ENCODE measurements at regions not wholly inside any gene's neighbourhood (a gene's known extent, or its start where the extent isn't known, plus 50 kb on each side); places are given as distances from the start of the nearest gene placed in this dataset.
"Not testable (repeated sequence)": the region's sequence is repeated elsewhere in the genome, so short reads cannot be mapped to it uniquely, and the experiment has no call there.

DNA sequence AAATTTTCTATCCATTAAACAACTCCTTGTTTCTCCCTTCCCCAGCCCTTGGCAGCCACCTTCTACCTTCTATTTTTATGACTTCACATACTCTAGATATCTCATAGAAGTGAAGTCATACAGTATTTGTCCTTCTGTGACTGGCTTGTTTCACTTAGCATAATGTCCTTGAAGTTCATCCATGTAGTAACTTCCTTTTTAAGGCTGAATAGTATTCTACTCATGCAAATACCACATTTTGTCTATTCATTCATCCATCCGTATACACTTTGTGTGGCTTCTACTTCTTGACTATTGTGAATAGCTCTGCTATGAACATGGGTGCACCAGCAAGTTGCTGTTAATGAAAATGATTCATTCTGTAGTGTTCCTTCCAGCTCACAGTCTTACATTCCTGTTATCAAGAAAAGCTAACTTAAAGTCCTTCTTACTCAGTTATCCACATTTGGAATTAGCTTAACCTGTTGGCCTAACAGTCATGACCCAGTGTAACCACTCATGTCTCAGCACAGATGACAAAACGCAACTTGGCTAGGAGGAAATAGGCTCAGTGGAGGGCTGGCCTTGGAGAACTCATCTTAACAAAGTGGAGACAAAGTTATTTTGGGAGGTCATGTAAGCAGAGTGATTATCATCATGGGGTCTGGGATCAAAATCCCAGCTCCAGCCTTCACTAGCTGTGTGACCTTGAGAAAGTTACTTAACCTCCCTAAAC, 129.7 kb upstream of the MAP3K1 start:
- no peak for DNase-seq

- no peak for DNase-seq
Observed at GRCh38 chr5:56684159-56684558, 131.2 kb upstream of the MAP3K1 start.

- DNase-seq, result no peak
Observed at GRCh38 chr5:56683733-56684132, 131.6 kb upstream of the MAP3K1 start.

DNA sequence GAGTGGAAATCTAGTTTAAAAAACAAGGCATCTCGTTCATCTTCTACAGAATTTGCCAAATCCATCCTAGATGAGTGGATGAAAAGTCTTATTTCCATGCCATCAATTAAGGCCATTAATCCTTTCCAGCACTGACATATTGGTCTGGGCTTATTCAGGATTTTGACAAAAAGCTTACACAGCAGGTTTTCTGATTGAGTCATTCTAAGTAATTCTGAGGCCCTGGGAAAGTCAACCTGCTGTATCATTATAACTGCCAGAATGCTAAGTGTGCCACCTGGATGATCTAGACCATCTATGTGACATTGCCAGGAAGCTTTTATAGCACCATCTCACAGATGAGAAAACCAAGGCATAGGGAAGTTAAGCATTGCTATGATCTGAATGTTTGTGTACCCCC, 132.1 kb upstream of the MAP3K1 start:
- DNase-seq, result no peak

DNA sequence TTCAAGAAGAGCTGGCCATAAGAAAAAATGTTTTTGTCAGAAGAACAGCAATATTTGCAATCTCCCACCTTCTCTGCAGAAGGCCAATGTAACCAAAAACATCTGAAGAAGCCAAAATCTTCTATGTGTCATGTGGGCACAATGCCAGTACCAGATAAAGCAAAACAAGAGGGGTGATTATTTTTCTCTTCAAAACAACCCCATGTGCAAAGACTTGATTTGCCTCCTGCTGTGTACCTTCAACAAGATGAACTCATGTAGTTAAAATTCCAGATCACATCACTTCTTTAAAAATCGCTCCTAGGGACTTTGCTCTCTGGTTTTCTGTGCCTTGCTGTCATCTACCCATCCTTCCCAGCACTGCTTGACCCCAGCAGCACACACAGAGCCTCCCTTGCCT, 134.0 kb upstream of the MAP3K1 start:
- no peak for DNase-seq

- DNase-seq, result no peak
Observed at GRCh38 chr5:56680731-56681130, 134.6 kb upstream of the MAP3K1 start.

DNA sequence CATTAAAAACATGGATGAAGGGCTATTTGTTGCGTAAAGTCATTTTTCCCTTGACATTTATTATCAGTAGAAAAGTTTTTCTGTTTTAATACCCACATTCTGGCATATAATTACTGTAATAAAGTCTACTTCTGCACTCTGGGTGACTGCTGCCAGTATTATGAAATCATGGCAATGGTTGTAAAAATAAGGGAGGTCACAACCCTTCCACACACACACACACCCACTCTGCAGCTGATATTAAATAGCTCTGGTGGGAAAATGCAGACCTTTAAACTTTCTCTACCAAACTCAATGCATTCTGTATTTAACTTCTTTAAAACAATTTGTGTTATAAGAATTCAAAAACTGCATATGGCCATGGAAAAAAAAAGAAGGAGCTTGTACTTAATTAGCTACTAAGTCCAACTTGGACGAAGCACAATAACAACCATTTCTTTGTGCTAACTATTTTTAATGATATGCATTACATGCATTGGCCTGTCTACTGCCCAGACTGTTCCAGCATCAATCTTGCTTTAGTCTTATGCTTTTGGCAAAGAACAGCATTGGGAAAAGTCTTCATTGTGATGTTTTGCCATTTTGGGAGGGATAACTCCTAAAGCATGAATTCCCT, 137.6 kb upstream of the MAP3K1 start:
- DNase-seq, result no peak

DNA sequence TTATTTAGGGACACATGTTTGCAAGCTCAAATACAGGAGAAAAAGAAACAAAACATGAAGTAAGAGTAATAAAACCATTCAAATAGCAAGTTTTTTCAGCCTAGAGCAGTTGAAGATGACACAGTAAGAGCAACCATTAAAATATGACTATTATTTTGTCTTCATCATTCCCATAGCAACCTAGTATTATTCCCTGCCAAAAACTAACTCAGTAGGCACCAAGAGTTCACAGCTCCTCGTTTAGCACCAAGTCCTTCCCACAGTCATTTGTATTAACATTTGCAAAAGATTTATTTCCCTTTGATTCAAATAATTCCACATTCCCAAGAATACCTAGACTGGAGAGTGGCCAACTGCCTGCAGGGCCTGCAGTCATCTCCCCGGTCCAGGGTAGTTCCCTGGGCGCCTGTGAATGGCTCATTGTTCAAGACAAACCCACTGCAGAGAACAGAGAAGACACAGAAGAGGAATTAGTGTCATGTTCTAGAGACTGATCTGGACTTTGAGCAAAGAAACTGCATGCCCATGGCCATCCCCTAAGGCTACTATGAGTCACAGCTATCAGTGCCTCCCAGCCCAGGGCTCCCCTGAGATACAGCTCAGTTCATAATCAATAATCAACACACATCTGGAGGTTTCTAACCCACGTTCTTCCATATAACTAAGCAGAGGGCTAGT, 139.1 kb upstream of the MAP3K1 start:
- no peak for DNase-seq

GRCh38 chr5:56674441-56674840, 140.9 kb upstream of the MAP3K1 start:
- DNase-seq, result no peak

GRCh38 chr5:56673171-56673570, 142.2 kb upstream of the MAP3K1 start:
- DNase-seq, result no peak

GRCh38 chr5:56671571-56671970, 143.8 kb upstream of the MAP3K1 start:
- no peak for DNase-seq

GRCh38 chr5:56670916-56671315, 144.4 kb upstream of the MAP3K1 start:
- no peak for DNase-seq

DNA sequence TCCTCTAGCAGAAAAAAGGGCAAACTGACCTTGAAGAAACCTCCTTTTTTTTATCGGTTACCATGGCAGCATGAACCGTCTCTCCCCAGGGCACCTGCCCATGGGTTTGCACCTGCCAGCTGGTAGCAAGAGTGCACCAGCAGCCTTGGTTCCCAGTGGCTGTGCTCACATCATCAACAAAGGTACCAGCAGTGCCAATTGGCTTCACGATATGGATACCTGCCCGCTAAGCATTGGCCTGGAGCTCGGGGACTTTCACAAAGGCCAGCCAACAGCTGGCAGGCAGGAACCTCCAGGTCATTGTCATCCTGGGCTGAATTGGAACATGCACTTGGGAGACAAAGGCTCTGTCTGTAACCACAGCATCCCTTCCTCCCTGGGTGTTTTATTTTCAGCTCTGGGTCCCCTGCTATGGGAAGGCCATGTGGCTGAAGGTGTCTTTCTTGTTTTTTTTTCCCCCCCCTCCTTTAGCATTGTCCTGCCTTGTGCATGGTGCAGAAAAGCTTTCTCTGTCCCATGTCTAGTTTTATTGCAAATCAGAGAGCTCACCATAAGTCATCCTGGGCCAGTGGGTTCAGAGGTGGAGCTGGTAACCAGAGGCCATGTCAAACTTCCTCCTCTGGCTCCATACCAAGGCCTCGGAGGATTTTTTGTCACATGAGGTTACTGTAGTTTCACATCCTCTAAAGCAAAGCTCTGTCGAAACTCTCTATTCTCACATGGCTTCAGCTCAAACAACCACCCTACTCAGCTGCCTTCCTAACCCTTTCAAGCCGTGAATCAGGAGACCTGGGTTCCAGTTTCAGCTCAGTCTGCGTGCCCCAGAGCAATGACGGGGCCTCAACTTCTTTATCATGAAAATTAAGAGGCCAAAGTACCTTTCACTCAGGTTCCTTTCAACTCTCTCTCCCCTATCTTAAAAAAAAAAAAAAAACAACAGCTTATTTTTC, 145.5 kb upstream of the MAP3K1 start:
- peak; percentile 49 for DNase-seq

DNA sequence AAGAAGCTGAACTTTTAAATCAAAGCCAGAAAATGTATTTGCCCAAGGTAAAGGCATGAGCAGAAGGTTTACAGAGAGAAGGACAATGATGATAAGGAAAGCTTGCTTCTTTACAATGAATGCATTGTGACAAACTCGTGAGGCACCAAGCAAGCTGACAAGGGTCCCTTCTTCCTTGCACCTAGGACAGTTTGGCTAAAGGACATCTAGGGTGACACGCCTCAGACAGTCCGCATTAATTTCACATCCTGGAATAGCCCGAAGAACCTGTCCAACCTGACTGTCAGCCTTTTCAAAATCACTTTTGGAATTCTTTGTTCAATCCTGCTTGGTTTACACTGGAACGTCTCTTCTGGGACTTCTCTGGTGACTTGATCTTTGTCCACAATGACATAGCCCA, 146.4 kb upstream of the MAP3K1 start:
- no peak for DNase-seq

DNA sequence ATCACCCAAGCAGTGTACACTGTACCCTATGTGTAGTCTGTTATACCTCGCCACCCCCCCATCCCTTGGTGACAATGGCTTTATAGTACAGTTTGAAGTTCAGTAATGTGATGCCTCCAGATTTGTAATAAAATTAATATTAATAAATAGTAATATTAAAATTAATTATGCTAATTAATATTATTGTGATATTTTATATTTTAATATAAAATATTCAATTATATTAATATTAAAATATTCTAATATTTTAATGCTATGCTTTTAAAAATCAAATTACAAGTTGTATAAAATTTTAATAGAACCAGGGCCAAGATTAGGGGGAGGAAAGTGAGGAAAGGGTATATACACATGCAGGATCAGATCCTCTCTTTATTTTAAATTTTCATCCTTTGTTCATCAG, 147.7 kb upstream of the MAP3K1 start:
- DNase-seq, result no peak

DNA sequence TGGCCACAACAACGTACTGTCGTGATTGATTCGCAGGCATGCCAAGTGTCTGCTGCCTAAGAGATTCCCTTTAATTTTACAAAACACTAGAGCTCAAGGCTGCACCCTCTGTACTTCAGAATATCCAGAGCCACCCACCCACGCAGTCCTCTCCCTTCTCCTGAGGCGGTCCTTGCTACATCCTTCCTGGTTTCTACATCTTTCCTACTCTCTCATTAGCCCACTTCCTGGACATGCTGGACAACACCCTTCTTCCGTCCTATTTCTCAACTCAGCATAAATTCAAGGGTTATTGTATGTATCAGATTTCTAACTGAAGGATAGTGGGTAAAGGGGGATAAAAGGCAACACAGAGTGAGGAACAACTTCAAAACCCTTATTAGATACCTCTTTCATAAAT, 148.4 kb upstream of the MAP3K1 start:
- DNase-seq, result no peak

DNA sequence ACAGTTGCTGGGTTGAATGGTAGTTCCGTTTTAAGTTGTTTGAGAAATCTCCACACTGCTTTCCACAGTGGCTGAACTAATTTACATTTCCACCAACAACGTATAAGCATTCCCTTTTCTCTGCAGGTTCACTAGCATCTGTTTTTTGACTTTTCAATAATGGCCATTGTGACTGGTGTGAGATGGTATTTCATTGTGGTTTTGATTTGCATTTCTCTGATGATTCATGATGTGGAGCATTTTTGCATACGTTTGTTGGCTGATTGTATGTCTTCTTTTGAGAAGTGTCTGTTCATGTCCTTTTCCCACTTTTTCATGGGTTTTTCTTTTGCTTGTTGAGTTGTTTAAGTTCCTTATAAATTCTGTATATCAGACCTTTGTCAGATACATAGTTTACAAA, 150.2 kb upstream of the MAP3K1 start:
- DNase-seq, result not testable (repeated sequence)

GRCh38 chr5:56664025-56664424, 151.3 kb upstream of the MAP3K1 start:
- no peak for DNase-seq

DNA sequence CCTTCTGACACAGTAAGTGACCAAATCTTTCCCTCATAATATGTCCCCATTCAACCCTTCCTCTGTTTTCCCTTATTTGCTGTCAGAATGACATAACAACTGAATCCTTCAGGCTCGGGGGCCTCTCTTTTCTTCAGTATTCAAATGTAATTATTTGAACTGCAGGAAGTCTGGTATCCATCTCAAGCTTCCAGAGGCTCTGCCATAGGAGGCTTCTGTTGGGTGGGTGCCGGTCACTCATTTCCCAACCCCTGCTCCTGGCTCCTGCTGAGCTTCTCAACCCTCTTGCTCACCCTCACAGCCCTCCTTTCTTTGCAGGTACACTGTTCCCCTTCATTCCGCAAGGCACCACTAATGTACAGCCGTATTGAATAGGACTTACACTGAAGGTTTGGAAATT, 151.8 kb upstream of the MAP3K1 start:
- no peak for DNase-seq

DNA sequence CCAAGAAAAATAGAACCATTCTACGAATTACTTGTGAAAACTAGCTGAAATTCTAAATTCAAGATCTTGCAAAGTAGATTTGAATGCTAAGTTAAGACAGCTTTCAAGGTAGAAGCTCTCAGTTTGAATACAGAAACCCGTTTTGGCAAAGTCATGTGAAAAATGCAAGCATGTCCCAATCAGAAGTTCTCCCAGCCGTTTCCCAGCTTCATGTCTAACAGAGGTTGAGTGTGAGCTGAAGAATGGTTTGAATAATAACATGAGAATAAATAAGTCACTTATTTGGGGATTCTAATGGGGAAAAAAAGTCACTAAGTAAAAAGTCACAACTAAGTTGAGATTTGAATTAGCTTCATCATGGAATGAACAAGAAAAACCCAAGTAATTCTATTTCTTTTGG, 152.5 kb upstream of the MAP3K1 start:
- DNase-seq, result no peak

GRCh38 chr5:56659971-56660370, 155.4 kb upstream of the MAP3K1 start:
- DNase-seq, result no peak

GRCh38 chr5:56658972-56659371, 156.4 kb upstream of the MAP3K1 start:
- DNase-seq, result no peak

Measured in CD4-positive, alpha-beta T cell treated with Interleukin-10 for 1 hour (primary cell).